Inflammatory macrophage (primary cell): ENCODE measurements at regions not wholly inside any gene's neighbourhood (a gene's known extent, or its start where the extent isn't known, plus 50 kb on each side); places are given as distances from the start of the nearest gene placed in this dataset.
"Not testable (repeated sequence)": the region's sequence is repeated elsewhere in the genome, so short reads cannot be mapped to it uniquely, and the experiment has no call there.

Experiments
- DNase-seq, 2 donors: peaks; one replicate each; pipeline ENCODE4 v3.0.0-alpha.2; 2020 to 2022

GRCh38 chr2:75432761-75433361 lies 127.9 kb downstream of the EVA1A start:
- DNase-seq, result no peak

DNA sequence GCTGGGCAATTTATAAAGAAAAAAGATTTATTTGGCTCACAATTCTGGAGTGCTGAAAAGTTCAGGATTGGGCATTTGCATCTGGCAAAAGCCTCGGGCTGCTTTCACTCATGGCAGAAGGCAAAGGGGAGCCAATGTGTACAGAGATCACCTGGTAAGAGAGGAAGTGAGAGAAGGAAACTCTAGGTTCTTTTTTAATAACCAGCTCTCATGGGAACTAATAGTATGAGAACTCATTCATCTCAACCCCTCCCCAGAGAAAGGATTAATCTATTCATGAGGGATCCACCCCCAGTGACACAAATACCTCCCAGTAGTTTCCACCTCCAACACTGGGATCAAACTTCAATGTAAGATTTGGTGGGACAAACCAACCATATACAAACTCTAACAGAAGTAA lies 129.0 kb downstream of the EVA1A start:
- no peak for DNase-seq

GRCh38 chr2:75431276-75431675 lies 129.5 kb downstream of the EVA1A start:
- no peak for DNase-seq

GRCh38 chr2:75430449-75430848 lies 130.3 kb downstream of the EVA1A start:
- not testable (repeated sequence) for DNase-seq

DNA sequence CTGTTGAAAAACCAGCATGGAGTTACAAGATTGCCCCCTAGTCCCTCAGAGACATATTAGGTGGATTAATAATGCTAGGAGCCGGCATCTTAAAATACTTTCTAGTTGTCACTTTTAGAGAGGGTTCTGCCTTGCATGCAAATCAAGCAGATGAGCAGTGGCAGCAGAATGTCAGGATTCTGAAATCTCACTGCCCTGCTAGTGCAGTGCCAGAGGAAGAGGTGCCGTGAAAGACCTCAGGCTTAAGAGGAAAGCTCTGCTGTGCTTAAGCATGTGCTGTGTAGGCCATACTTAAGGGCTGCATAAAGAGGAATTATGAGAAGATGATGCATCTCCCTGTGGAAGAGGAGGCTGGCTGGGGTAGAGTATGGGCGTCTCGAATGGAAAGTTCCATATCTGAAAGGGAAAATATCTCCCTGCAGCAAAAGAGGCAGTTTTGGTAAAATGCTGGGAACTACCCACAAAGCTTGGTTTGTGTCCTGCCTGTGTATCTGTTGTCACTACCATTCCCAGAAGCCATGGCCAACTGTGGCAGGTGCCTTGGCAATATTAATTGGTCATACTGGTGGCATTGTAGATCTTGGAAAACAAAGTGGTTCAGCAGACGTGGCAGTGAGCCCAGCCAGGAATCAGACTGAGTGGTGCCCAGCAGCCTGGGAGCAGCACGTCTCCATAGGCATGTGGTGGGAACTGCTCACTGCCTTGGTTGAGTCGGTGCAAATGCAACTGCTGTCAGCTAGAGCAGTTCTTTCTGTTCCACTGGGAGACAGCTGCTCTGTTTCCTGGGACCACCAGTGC lies 131.9 kb downstream of the EVA1A start:
- DNase-seq, result no peak

DNA sequence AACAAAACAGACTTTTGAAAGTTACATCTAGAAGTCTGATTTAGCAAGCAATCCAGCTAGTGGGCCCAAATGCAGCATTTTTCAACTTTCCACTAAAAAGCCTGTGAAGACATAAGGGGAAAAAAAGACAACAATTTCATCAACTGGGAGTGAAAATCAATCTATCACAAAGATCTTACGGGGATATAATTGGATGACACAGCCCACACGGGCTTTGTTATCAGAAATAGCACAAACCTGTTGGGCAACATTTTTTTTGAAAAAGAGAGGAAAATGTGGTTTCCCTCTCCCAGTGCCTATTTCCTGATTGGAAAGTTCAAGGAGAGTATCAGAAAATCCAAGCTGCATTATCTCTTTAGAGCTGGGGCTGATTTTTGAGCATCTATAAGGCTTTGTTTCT lies 132.7 kb downstream of the EVA1A start:
- no peak for DNase-seq

DNA sequence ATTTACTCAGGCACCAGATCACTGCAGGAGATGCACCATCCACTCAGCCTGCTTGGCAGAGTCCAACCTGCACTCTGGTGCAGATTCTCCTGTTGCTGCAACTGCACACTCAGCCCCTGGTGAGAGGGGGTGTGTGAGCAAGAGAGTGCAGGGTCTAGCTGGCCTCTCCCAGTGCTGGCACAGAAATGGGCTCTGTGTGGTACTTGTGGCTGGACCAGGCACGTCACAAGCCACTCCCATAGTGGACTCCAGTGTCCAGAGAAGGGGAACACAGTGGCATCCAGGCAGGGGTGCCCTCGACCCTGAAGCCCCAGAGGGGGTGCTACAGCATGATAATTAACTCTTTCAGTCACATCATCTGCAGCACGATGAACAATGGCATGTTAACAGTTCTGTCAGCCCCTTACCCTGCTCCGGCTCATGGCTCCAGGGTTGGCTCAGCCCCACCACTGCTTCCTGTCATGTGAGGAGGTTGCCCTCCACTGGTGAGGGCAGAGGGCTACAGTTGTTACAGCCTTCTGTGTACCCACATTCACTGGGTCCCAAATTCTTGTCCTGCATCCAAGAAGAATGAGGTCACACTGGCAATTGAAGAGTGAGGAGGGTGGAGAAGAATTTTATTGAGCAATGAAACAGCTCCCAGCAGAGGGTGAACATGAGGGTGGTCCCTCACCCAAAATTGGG lies 135.7 kb downstream of the EVA1A start:
- no peak for DNase-seq

DNA sequence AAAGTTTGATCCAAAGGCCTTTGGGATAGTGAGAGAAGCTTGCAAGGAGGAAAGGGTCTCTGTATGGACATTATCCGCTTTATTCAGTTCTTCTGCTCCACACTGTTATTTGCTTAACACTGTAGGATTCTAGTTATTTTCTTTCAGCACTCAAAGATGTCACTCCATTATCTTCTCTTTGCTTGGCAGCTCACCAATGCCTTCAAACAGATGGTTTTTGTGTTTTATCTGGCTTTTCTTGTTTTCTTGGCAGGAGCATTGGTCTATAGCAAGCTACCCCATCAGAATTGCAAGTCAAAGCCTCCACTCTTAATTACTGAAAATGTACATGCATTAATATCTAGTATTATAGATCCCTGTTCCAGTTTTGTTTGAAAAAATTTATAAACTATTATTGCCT lies 138.8 kb downstream of the EVA1A start:
- no peak for DNase-seq

- DNase-seq, result no peak
Measured at GRCh38 chr2:75416420-75417342, 144.1 kb downstream of the EVA1A start.

DNA sequence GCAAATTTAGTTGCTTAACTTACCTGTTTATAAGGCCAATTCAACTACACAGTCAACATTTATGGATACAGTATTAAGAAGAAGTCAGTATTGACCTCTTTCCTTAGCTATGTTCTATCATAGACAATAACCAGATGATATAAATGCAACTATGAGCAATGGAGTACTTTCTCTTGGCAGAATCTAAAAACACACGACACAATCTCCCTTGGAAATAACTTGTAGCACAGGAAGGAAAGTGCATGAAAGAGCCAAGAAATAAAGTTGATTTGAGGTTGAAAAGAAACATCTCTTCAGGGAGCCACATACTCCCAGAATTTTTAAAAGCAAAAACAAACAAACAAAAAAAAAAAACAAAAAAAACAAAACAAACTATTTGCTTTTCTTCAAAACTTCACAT lies 145.0 kb downstream of the EVA1A start:
- DNase-seq, result no peak

DNA sequence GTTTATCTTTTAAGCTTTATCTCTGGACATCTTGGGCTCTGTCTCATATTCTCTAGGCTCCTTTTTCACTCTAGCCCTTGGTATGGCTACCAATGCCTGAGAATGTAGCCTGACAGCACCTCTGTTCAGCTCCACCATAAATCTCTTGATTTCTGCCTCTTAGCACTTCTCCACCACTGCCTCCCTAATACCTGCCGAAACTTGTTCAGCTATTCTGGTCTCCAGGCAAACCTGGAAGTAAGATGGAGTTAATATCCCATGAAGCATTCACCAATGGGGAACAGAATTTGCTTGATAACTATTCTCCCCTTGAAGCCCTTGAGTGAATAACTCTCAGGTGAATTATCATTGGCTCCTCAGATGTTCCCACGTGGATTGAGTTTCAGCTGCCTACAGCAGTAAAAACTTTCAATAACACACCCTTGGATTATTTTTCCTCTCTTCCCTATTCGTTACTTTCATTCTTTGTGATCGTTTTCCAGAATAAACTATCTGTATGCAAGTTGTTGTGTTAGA lies 145.6 kb downstream of the EVA1A start:
- DNase-seq, result no peak

DNA sequence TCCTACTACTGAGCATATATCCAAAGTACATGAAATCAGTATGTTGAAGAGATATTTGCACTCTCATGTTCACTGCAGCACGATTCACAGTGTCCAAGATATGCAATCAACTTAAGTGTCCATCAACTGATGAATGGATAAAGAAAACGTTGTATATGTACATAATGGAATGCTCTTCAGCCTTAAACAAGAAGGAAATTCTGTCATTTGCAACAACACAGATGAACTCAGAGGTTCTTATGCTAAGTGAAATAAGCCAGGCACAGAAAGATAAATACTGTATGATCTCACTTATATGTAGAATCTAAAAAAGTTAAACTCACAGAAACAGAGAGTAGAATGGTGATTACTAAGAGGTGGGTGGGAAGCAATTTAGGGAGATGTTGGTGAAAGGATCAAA lies 149.2 kb downstream of the EVA1A start:
- DNase-seq, result no peak

- DNase-seq, result no peak
Measured at GRCh38 chr2:75410702-75411101, 150.0 kb downstream of the EVA1A start.

GRCh38 chr2:75408771-75409170 lies 152.0 kb downstream of the EVA1A start:
- no peak for DNase-seq

DNA sequence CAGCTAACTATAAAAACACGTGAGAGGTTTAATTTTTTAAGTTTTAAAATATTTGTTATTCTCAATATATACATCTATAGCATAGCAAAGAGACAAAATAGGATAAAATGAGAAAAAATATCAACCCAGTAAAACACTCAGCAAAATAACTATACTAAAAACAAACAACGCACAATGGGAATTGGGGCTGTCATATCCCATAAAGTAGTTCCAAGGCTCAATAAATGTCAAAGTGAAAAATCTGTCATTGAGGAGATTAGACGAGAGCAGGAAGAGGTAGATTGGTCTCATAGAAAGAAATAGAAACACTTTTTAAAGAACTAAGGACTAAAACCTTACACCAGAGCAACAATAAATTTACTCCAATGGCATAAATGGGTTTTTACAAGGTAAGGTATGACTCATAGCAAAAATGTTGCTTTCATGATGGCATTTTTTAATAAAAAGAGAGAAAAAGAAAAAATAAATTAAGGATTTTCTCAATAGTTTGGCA lies 153.7 kb downstream of the EVA1A start:
- no peak for DNase-seq

GRCh38 chr2:75406131-75406581 lies 154.6 kb downstream of the EVA1A start:
- DNase-seq, result no peak

GRCh38 chr2:75405000-75405399 lies 155.7 kb downstream of the EVA1A start:
- no peak for DNase-seq

DNA sequence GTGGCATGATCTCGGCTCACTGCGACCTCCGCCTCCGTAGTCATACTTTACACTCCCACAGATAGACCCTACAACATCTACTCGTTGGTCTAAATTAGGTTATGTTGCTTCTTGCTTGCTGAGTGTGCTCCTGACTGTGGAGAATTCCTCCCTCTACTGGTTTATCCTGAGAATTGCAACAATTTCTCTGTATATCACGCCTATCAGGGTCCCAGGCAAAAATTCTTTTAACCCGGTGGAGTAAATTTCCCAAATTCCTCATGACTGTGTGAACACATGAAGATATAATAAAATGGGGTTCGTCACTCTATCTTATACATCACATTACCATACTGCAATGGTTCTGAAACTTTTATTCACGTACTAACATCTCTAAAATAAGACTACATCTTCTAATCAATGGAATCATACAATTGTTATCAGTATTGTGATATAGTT lies 156.7 kb downstream of the EVA1A start:
- peak; percentile 52 to 56 for DNase-seq

GRCh38 chr2:75396314-75396713 lies 164.4 kb downstream of the EVA1A start:
- no peak for DNase-seq

DNA sequence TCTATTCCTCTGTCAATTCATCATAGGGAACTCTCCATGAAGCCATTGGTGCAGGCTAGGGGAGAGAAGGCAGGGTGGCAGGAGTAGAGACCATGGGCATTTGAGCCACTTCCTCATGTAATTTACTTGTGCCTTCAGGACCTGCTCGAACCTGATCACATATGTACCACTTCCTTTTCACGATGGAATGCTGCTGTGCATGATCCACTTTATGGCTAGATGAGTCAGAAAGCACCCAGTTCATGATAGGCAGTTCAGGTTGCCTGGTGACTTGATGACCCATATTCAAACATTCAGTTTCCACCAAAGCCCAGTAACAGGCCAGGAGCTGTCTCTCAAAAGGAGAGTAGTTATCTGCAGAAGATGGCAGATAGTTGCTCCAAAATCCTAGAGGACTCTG lies 166.0 kb downstream of the EVA1A start:
- not testable (repeated sequence) for DNase-seq

DNA sequence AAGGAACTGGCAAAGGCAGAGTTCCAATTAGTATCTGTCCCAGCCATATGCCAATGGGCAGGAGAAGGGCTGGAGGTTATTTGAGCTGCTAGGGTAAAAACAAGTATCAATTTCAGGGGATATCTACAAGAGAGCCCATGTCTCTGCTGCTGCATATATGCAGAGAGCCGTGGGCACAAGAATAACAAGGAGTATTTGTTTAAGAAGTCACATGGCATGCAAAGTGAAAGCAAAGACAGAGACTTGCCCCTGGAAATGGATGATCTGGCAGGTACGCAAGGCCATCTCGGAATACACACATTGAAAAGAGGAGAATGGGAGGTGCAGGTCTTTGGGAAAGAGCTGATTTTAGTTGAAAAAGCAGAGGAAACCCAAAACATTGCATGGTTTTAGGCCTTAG lies 170.6 kb downstream of the EVA1A start:
- no peak for DNase-seq

GRCh38 chr2:75389271-75389670 lies 171.5 kb downstream of the EVA1A start:
- no peak for DNase-seq
